ENCODE measurements at regions not wholly inside any gene's neighbourhood (a gene's known extent, or its start where the extent isn't known, plus 50 kb on each side); places are given as distances from the start of the nearest gene placed in this dataset.

DNA sequence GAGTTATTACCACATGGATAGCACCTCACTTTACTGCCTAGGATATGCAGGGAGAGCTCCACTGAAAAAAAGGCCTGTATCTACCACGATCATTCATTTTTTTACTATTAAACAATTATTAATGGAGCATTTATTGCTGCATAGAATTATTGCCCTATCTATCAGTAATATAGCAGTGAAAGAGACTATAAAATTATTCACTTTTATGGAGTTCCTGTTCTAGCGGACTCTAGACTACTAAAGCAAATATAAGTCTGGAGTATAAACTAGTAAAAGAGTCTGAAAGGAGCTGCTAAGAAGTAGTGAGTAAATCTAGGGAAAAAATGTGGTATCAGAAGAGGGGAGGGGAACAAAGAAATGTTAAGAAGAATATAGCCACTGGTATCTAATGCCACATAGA lies 150.4 kb upstream of the CYLC2 start:
- no peak for DNase-seq (ENCODE audit: low read depth)
- H3K27me3 ChIP-seq (ENCODE audit: control insufficient read depth, insufficient read depth, low read length), result no peaks in the 10 kb centered on the region
- TF ChIP-seq, protein P1, sequence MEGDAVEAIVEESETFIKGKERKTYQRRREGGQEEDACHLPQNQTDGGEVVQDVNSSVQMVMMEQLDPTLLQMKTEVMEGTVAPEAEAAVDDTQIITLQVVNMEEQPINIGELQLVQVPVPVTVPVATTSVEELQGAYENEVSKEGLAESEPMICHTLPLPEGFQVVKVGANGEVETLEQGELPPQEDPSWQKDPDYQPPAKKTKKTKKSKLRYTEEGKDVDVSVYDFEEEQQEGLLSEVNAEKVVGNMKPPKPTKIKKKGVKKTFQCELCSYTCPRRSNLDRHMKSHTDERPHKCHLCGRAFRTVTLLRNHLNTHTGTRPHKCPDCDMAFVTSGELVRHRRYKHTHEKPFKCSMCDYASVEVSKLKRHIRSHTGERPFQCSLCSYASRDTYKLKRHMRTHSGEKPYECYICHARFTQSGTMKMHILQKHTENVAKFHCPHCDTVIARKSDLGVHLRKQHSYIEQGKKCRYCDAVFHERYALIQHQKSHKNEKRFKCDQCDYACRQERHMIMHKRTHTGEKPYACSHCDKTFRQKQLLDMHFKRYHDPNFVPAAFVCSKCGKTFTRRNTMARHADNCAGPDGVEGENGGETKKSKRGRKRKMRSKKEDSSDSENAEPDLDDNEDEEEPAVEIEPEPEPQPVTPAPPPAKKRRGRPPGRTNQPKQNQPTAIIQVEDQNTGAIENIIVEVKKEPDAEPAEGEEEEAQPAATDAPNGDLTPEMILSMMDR (IDR thresholded peaks at IDR 0.05; ENCODE audit: insufficient read depth, low read depth, low read length), result no peak
- no peak overlapping the region for H3K4me3 ChIP-seq (ENCODE audit: low read depth, low read length)
- POLR2A ChIA-PET, result no interaction called here
- CTCF ChIA-PET, result no interaction called here
- H3K36me3 ChIP-seq (ENCODE audit: control insufficient read depth, insufficient read depth, low read length), result no peaks in the 10 kb centered on the region

DNA sequence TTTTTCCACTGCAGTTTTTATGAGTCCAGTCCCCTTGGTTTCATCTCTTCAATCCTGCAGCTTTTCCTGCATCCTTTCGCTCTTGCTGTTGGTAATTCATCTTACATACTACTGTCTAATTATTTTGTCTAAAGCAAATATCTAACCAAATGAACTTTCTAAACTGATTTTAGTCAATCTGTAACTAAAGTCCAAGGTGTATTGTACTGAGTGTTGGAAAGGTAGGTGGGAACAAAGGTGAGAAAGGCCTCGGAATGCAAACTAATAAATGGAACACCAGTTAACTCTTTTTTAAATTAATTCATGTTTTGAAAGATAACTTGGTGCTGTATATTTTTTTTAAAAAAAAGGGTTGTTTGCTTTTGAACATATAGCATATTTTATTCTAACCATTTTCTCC lies 152.7 kb upstream of the CYLC2 start:
- TF ChIP-seq, protein P1 (IDR thresholded peaks at IDR 0.05; ENCODE audit: insufficient read depth, low read depth, low read length), result no peak
- CTCF ChIA-PET, result no interaction called here
- no peak for DNase-seq (ENCODE audit: low read depth)
- Histone ChIP-seq H3K27me3 (ENCODE audit: control insufficient read depth, insufficient read depth, low read length) (no peaks in the 10 kb centered on the region), H3K36me3 (ENCODE audit: control insufficient read depth, insufficient read depth, low read length) (no peaks in the 10 kb centered on the region), H3K4me3 (ENCODE audit: low read depth, low read length) (no peak overlapping the region)
- POLR2A ChIA-PET, result no interaction called here

DNA sequence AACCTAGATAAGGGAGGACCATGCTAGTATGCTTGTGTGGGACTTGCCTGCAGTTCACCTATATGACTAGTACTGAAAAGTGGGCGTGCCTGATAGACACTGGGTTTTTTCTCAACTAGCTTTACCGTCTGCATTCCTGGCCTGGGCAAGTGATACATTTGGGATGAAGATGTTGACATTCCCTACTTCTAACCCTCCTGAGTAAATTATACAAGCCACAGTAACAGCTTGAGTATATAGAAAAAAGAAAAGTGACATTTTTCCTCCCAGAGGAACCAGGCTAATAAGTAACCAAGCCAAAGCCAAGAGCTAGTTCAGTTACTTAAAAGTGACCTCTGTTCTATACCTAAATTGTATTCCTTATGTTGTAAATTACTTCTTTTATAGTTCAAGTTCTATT lies 153.8 kb upstream of the CYLC2 start:
- POLR2A ChIA-PET, result no interaction called here
- no peak for DNase-seq (ENCODE audit: low read depth)
- H3K27me3 ChIP-seq (ENCODE audit: control insufficient read depth, insufficient read depth, low read length), result no peaks in the 10 kb centered on the region
- CTCF ChIA-PET, result no interaction called here
- TF ChIP-seq, protein P1 (IDR thresholded peaks at IDR 0.05; ENCODE audit: insufficient read depth, low read depth, low read length), result no peak
- H3K36me3 ChIP-seq (ENCODE audit: control insufficient read depth, insufficient read depth, low read length), result no peaks in the 10 kb centered on the region
- H3K4me3 ChIP-seq (ENCODE audit: low read depth, low read length), result no peak overlapping the region

DNA sequence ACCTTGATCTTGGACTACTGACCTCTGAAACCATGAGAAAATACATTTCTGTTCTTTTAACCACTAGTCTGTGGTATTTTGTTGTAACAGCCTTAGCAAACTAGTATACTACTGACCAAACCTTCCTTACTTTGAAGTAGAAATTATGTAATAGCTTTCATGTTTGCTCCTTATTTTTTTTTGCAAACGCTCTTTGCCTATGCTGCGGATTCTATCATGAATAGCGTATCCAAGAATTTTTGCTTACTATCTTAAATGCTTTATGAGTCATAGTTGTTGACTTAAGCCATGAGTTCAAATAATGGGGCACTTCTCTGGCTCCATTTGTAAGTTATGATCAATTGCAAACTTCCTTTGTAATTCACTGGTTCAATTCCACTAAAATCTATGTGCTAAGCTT lies 154.8 kb upstream of the CYLC2 start:
- no peaks in the 10 kb centered on the region for H3K27me3 ChIP-seq (ENCODE audit: control insufficient read depth, insufficient read depth, low read length)
- ChIA-PET POLR2A (no interaction called here), CTCF (no interaction called here)
- TF ChIP-seq, protein P1 (IDR thresholded peaks at IDR 0.05; ENCODE audit: insufficient read depth, low read depth, low read length), result no peak
- DNase-seq (ENCODE audit: low read depth), result no peak
- no peaks in the 10 kb centered on the region for H3K36me3 ChIP-seq (ENCODE audit: control insufficient read depth, insufficient read depth, low read length)
- H3K4me3 ChIP-seq (ENCODE audit: low read depth, low read length), result no peak overlapping the region

DNA sequence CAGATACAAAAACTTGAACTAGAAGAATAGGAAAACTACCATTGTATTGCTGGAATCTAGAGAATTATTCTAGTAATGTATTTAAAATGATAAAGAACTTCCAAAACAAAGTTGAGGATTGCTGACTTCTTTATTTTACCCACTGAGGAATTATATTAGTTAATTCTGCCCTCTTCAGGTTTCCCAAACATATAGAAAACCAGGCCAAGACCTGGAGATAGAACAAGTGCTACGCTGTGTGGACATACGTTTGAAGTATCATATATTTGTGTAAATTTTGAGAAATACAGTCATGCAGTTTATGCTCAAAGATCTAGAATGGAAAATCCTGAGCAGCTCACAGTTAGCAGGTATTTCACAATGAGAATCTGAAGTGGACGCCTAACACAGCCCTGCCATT lies 162.3 kb upstream of the CYLC2 start:
- POLR2A ChIA-PET, result no interaction called here
- Histone ChIP-seq H3K36me3 (ENCODE audit: control insufficient read depth, insufficient read depth, low read length) (no peaks in the 10 kb centered on the region), H3K4me3 (ENCODE audit: low read depth, low read length) (no peak overlapping the region), H3K27me3 (ENCODE audit: control insufficient read depth, insufficient read depth, low read length) (no peaks in the 10 kb centered on the region)
- CTCF ChIA-PET, result no interaction called here
- TF ChIP-seq, protein P1 (IDR thresholded peaks at IDR 0.05; ENCODE audit: insufficient read depth, low read depth, low read length), result no peak
- no peak for DNase-seq (ENCODE audit: low read depth)

Measured in BJ (cell line).